NCI-H446 treated with DMSO at 0.1 percent for 48 hours (cell line): ENCODE measurements at regions not wholly inside any gene's neighbourhood (a gene's known extent, or its start where the extent isn't known, plus 50 kb on each side); places are given as distances from the start of the nearest gene placed in this dataset.

Experiments
- DNase-seq: peaks from one replicate; lab custom pipeline; 2025; lab: John Stamatoyannopoulos, UW

- DNase-seq: no peak
Observed at GRCh38 chr5:89301321-89302025, 418.5 kb upstream of the MEF2C start.

GRCh38 chr5:89300426-89300970, 417.5 kb upstream of the MEF2C start:
- DNase-seq: no peak

- DNase-seq: no peak
Observed at GRCh38 chr5:89299998-89300397, 417.0 kb upstream of the MEF2C start.

- DNase-seq: no peak
Observed at GRCh38 chr5:89297066-89297465, 414.1 kb upstream of the MEF2C start.

GRCh38 chr5:89293810-89294209, 410.8 kb upstream of the MEF2C start:
- no peak for DNase-seq

- no peak for DNase-seq
Observed at GRCh38 chr5:89292487-89292886, 409.5 kb upstream of the MEF2C start.

- no peak for DNase-seq
Observed at GRCh38 chr5:89289604-89290003, 406.6 kb upstream of the MEF2C start.

- no peak for DNase-seq
Observed at GRCh38 chr5:89287964-89288363, 405.0 kb upstream of the MEF2C start.

GRCh38 chr5:89286320-89286719, 403.3 kb upstream of the MEF2C start:
- peak; percentile 1 for DNase-seq

GRCh38 chr5:89283728-89284493, 400.9 kb upstream of the MEF2C start:
- no peak for DNase-seq

GRCh38 chr5:89282554-89283510, 399.8 kb upstream of the MEF2C start:
- DNase-seq: no peak

- DNase-seq: no peak
Observed at GRCh38 chr5:89281766-89282553, 399.0 kb upstream of the MEF2C start.

GRCh38 chr5:89281211-89281610, 398.2 kb upstream of the MEF2C start:
- DNase-seq: no peak

GRCh38 chr5:89280103-89281037, 397.4 kb upstream of the MEF2C start:
- no peak for DNase-seq

- no peak for DNase-seq
Observed at GRCh38 chr5:89279391-89280036, 396.5 kb upstream of the MEF2C start.

GRCh38 chr5:89277816-89278215, 394.8 kb upstream of the MEF2C start:
- no peak for DNase-seq

GRCh38 chr5:89276566-89277305, 393.8 kb upstream of the MEF2C start:
- DNase-seq: no peak

GRCh38 chr5:89275066-89275855, 392.3 kb upstream of the MEF2C start:
- DNase-seq: no peak
